Stimulated activated CD4-positive, alpha-beta T cell treated with anti-CD3 and anti-CD28 coated beads, Interleukin-2, amount 100 ng/mL, for 24 hours (primary cell): ENCODE measurements at regions not wholly inside any gene's neighbourhood (a gene's known extent, or its start where the extent isn't known, plus 50 kb on each side); places are given as distances from the start of the nearest gene placed in this dataset.
A peak's percentile ranks its signal among the peaks of the same experiment; 100 is the strongest.

Source experiments
- DNase-seq, 2 donors: peaks; one replicate each; pipeline ENCODE4 v3.0.0-alpha.2; 2020

- no peak for DNase-seq
These were observed 734.7 kb upstream of the NR2F2 start for GRCh38 chr15:95595759-95596158.

- no peak for DNase-seq
These were observed 734.0 kb upstream of the NR2F2 start for GRCh38 chr15:95596496-95596895.

- DNase-seq, result no peak
These were observed 732.1 kb upstream of the NR2F2 start for GRCh38 chr15:95598251-95598855.

GRCh38 chr15:95600367-95600766, 730.1 kb upstream of the NR2F2 start:
- DNase-seq, result no peak

GRCh38 chr15:95600884-95601283, 729.6 kb upstream of the NR2F2 start:
- DNase-seq, result no peak

- DNase-seq, result no peak
These were observed 729.0 kb upstream of the NR2F2 start for GRCh38 chr15:95601525-95601924.

- DNase-seq, result no peak
These were observed 726.7 kb upstream of the NR2F2 start for GRCh38 chr15:95603802-95604201.

GRCh38 chr15:95604634-95605036, 725.9 kb upstream of the NR2F2 start:
- DNase-seq, result no peak

- no peak for DNase-seq
These were observed 725.4 kb upstream of the NR2F2 start for GRCh38 chr15:95605098-95605497.

GRCh38 chr15:95606551-95606950, 723.9 kb upstream of the NR2F2 start:
- no peak for DNase-seq

- DNase-seq, result no peak
These were observed 722.1 kb upstream of the NR2F2 start for GRCh38 chr15:95608371-95608770.

- DNase-seq, result no peak
These were observed 721.4 kb upstream of the NR2F2 start for GRCh38 chr15:95609096-95609495.

GRCh38 chr15:95610945-95611344, 719.6 kb upstream of the NR2F2 start:
- DNase-seq, result no peak

GRCh38 chr15:95615436-95615835, 715.1 kb upstream of the NR2F2 start:
- no peak for DNase-seq

GRCh38 chr15:95616306-95616705, 714.2 kb upstream of the NR2F2 start:
- DNase-seq, result no peak

- DNase-seq, result peak in 1 of 2 donors; percentile 4
These were observed 709.4 kb upstream of the NR2F2 start for GRCh38 chr15:95620934-95621579.

- DNase-seq, result no peak
These were observed 707.7 kb upstream of the NR2F2 start for GRCh38 chr15:95622843-95623242.

- DNase-seq, result no peak
These were observed 706.4 kb upstream of the NR2F2 start for GRCh38 chr15:95624100-95624499.

GRCh38 chr15:95624616-95625361, 705.7 kb upstream of the NR2F2 start:
- no peak for DNase-seq

- no peak for DNase-seq
These were observed 703.8 kb upstream of the NR2F2 start for GRCh38 chr15:95626501-95627361.

GRCh38 chr15:95629503-95630168, 700.9 kb upstream of the NR2F2 start:
- no peak for DNase-seq

GRCh38 chr15:95630683-95631082, 699.8 kb upstream of the NR2F2 start:
- no peak for DNase-seq

GRCh38 chr15:95635666-95636065, 694.8 kb upstream of the NR2F2 start:
- no peak for DNase-seq
